ENCODE measurements at regions not wholly inside any gene's neighbourhood (a gene's known extent, or its start where the extent isn't known, plus 50 kb on each side); places are given as distances from the start of the nearest gene placed in this dataset.

DNA sequence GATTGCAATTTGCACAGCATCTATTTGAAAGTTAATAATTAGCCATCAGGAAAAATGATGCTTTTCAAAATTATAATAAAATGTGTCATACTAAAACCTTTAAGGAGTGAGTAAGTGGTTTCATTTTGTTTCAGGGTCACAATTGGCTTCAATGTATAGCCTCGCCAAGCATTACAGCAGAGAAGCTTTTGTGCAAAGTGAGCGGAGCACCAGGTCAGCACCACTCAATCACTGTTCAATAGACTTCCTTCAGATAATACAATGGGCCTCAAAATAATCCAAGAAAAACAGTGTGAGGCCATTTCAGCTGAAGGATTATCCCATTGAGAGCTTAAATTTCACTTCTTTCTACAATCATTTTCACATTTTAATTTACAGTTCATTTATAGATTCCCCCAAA lies 409.2 kb upstream of the SLIT2 start:
- TF ChIP-seq, protein P1, sequence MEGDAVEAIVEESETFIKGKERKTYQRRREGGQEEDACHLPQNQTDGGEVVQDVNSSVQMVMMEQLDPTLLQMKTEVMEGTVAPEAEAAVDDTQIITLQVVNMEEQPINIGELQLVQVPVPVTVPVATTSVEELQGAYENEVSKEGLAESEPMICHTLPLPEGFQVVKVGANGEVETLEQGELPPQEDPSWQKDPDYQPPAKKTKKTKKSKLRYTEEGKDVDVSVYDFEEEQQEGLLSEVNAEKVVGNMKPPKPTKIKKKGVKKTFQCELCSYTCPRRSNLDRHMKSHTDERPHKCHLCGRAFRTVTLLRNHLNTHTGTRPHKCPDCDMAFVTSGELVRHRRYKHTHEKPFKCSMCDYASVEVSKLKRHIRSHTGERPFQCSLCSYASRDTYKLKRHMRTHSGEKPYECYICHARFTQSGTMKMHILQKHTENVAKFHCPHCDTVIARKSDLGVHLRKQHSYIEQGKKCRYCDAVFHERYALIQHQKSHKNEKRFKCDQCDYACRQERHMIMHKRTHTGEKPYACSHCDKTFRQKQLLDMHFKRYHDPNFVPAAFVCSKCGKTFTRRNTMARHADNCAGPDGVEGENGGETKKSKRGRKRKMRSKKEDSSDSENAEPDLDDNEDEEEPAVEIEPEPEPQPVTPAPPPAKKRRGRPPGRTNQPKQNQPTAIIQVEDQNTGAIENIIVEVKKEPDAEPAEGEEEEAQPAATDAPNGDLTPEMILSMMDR (IDR thresholded peaks at IDR 0.05; ENCODE audit: unreplicated experiment) = no peak
- no peak for DNase-seq (ENCODE audit: low spot score)
- Mint-ChIP-seq H3K4me1 (ENCODE audit: unreplicated experiment) (no peaks in the 10 kb centered on the region), H3K4me3 (ENCODE audit: unreplicated experiment) (no peak overlapping the region), H3K27ac (ENCODE audit: unreplicated experiment) (no peak overlapping the region), H3K9me3 (ENCODE audit: unreplicated experiment) (no peaks in the 10 kb centered on the region), H3K27me3 (ENCODE audit: unreplicated experiment) (peaks cover 2% of the 10 kb centered on the region), H3K36me3 (ENCODE audit: low read depth, unreplicated experiment) (no peaks in the 10 kb centered on the region)

DNA sequence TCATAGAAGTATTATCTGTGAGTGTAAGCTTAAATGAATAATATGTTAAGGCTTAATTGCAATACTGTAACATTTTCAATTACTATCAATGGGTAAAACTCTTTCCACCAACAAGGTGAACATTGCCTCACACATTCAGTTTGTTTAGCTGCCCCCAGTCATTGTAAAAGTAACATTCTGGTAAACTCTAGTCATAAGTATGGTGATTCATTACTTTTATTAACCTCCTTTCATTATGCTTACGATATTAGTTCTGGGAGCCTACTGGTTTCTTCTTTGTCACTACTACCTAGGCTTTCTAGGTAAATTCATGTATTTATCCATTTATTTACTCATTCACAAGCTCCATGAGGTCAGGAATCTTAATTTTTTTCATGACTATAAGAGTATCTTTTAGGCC lies 412.8 kb upstream of the SLIT2 start:
- no peaks in the 10 kb centered on the region for H3K9me3 Mint-ChIP-seq (ENCODE audit: unreplicated experiment)
- TF ChIP-seq, protein P1 (IDR thresholded peaks at IDR 0.05; ENCODE audit: unreplicated experiment) = no peak
- no peaks in the 10 kb centered on the region for H3K4me1 Mint-ChIP-seq (ENCODE audit: unreplicated experiment)
- H3K36me3 Mint-ChIP-seq (ENCODE audit: low read depth, unreplicated experiment) = no peaks in the 10 kb centered on the region
- H3K27ac Mint-ChIP-seq (ENCODE audit: unreplicated experiment) = no peak overlapping the region
- H3K27me3 Mint-ChIP-seq (ENCODE audit: unreplicated experiment) = peaks cover 2% of the 10 kb centered on the region
- no peak overlapping the region for H3K4me3 Mint-ChIP-seq (ENCODE audit: unreplicated experiment)
- DNase-seq (ENCODE audit: low spot score) = no peak

DNA sequence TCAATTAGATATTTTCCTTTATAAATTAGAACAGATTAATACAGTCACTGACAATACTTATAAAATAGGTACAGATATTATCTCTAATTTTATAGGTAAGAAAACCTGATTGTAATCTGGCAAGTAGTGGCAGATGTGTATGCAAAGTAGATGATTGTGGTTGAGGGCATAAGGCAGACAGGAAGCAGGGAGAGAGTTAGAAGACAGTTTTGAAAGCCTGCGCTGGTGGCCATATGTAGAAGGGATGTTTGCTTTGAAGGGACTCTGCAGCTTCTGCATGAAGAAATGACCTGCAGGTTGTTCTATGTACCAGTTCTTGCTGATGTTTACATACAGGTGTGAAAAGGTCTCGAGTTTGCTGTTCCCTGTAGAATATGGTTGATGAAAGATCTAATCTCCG lies 416.3 kb upstream of the SLIT2 start:
- Mint-ChIP-seq H3K27ac (ENCODE audit: unreplicated experiment) (no peak overlapping the region), H3K4me1 (ENCODE audit: unreplicated experiment) (no peaks in the 10 kb centered on the region), H3K4me3 (ENCODE audit: unreplicated experiment) (no peak overlapping the region), H3K36me3 (ENCODE audit: low read depth, unreplicated experiment) (no peaks in the 10 kb centered on the region), H3K9me3 (ENCODE audit: unreplicated experiment) (no peaks in the 10 kb centered on the region), H3K27me3 (ENCODE audit: unreplicated experiment) (no peaks in the 10 kb centered on the region)
- DNase-seq (ENCODE audit: low spot score) = no peak
- TF ChIP-seq, protein P1 (IDR thresholded peaks at IDR 0.05; ENCODE audit: unreplicated experiment) = no peak

DNA sequence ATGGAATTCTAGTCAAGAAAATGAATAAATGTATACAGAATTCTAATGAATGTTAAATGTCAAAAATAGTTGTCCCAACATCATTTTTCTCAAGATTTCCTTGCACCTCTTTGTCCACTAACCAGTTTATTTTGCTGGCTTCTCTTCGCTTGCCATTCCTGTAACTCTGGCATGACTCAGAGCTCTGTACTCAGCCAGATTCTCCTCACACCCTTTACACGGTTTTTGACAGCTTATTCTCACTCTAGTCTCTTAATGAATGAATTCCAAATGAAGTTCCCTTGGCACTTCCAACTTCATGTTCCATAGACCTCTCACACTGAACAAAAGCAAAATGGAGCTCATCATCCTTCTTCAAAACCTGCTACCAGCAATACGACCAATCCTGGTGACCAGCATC lies 419.3 kb upstream of the SLIT2 start:
- no peaks in the 10 kb centered on the region for H3K27me3 Mint-ChIP-seq (ENCODE audit: unreplicated experiment)
- H3K36me3 Mint-ChIP-seq (ENCODE audit: low read depth, unreplicated experiment) = no peaks in the 10 kb centered on the region
- TF ChIP-seq, protein P1 (IDR thresholded peaks at IDR 0.05; ENCODE audit: unreplicated experiment) = no peak
- no peak overlapping the region for H3K27ac Mint-ChIP-seq (ENCODE audit: unreplicated experiment)
- no peaks in the 10 kb centered on the region for H3K9me3 Mint-ChIP-seq (ENCODE audit: unreplicated experiment)
- no peak overlapping the region for H3K4me3 Mint-ChIP-seq (ENCODE audit: unreplicated experiment)
- DNase-seq (ENCODE audit: low spot score) = no peak
- H3K4me1 Mint-ChIP-seq (ENCODE audit: unreplicated experiment) = no peaks in the 10 kb centered on the region

DNA sequence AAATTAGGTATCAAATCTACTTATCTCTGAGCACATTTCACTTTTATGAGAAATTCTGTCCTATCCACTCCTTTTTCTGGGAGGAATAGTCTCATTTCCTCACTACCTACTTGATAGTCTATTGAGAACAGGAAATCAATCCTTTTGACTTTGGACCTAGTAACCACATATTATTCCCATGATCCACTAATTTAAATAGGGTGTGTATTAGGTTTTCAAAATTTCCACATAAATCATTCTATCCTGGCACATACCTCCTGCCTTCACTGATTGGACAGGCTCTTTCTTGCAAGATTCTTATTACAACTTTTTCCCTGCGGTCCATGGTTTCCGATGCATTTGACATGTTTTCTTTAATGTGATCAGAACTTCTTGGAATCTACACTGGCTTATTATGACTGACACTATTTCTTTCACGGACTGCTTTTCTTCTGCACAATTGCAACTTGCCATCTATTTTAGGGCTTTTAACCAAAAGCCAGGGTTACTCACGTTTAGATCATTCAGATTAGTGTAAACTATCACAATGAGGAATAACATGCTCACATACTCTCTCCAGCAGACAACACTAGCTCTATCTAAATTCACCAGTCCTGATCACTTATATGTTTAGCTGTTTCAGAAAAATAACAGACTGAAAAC lies 419.9 kb upstream of the SLIT2 start:
- H3K36me3 Mint-ChIP-seq (ENCODE audit: low read depth, unreplicated experiment) = no peaks in the 10 kb centered on the region
- no peak for DNase-seq (ENCODE audit: low spot score)
- no peak overlapping the region for H3K4me3 Mint-ChIP-seq (ENCODE audit: unreplicated experiment)
- H3K27ac Mint-ChIP-seq (ENCODE audit: unreplicated experiment) = no peak overlapping the region
- H3K4me1 Mint-ChIP-seq (ENCODE audit: unreplicated experiment) = no peaks in the 10 kb centered on the region
- H3K27me3 Mint-ChIP-seq (ENCODE audit: unreplicated experiment) = no peaks in the 10 kb centered on the region
- TF ChIP-seq, protein P1 (IDR thresholded peaks at IDR 0.05; ENCODE audit: unreplicated experiment) = no peak
- no peaks in the 10 kb centered on the region for H3K9me3 Mint-ChIP-seq (ENCODE audit: unreplicated experiment)

Measured in endothelial cell (in vitro differentiated cells).